DMS114 treated with DMSO at 0.1 percent for 48 hours (cell line): ENCODE measurements at regions not wholly inside any gene's neighbourhood (a gene's known extent, or its start where the extent isn't known, plus 50 kb on each side); places are given as distances from the start of the nearest gene placed in this dataset.

Source experiments
- DNase-seq: peaks from one replicate; lab custom pipeline; 2025; ENCODE audit not compliant: unreplicated experiment; lab: John Stamatoyannopoulos, UW

GRCh38 chr21:22535630-22536029, 1537.4 kb downstream of the NCAM2 start:
- DNase-seq: no peak

GRCh38 chr21:22536509-22536908, 1538.3 kb downstream of the NCAM2 start:
- DNase-seq: no peak

GRCh38 chr21:22544747-22545146, 1546.5 kb downstream of the NCAM2 start:
- DNase-seq: no peak

- no peak for DNase-seq
Measured at GRCh38 chr21:22552390-22552789, 1554.2 kb downstream of the NCAM2 start.

- no peak for DNase-seq
Measured at GRCh38 chr21:22554690-22555316, 1556.6 kb downstream of the NCAM2 start.

- no peak for DNase-seq
Measured at GRCh38 chr21:22556829-22557228, 1558.6 kb downstream of the NCAM2 start.

- DNase-seq: no peak
Measured at GRCh38 chr21:22561946-22562345, 1563.7 kb downstream of the NCAM2 start.

- DNase-seq: no peak
Measured at GRCh38 chr21:22573834-22574233, 1575.6 kb downstream of the NCAM2 start.

- DNase-seq: no peak
Measured at GRCh38 chr21:22575165-22575584, 1577.0 kb downstream of the NCAM2 start.

- no peak for DNase-seq
Measured at GRCh38 chr21:22579741-22580140, 1581.5 kb downstream of the NCAM2 start.

GRCh38 chr21:22582026-22582425, 1583.8 kb downstream of the NCAM2 start:
- DNase-seq: no peak

GRCh38 chr21:22584308-22584707, 1586.1 kb downstream of the NCAM2 start:
- no peak for DNase-seq

GRCh38 chr21:22585558-22585957, 1587.3 kb downstream of the NCAM2 start:
- DNase-seq: no peak

- DNase-seq: no peak
Measured at GRCh38 chr21:22597660-22598255, 1599.5 kb downstream of the NCAM2 start.

- DNase-seq: no peak
Measured at GRCh38 chr21:22609802-22610201, 1611.6 kb downstream of the NCAM2 start.

- DNase-seq: no peak
Measured at GRCh38 chr21:22627911-22628310, 1629.7 kb downstream of the NCAM2 start.

GRCh38 chr21:22630953-22631465, 1632.8 kb downstream of the NCAM2 start:
- no peak for DNase-seq

- DNase-seq: no peak
Measured at GRCh38 chr21:22632176-22632575, 1634.0 kb downstream of the NCAM2 start.

GRCh38 chr21:22649246-22649645, 1651.0 kb downstream of the NCAM2 start:
- DNase-seq: no peak

GRCh38 chr21:22650226-22650625, 1652.0 kb downstream of the NCAM2 start:
- no peak for DNase-seq

- no peak for DNase-seq
Measured at GRCh38 chr21:22657781-22658180, 1659.6 kb downstream of the NCAM2 start.

GRCh38 chr21:22670148-22670547, 1671.9 kb downstream of the NCAM2 start:
- DNase-seq: no peak

GRCh38 chr21:22679207-22679606, 1681.0 kb downstream of the NCAM2 start:
- DNase-seq: no peak
